DMS 273 (cell line): ENCODE measurements at regions not wholly inside any gene's neighbourhood (a gene's known extent, or its start where the extent isn't known, plus 50 kb on each side); places are given as distances from the start of the nearest gene placed in this dataset.

Source experiments
- DNase-seq: peaks from one replicate; lab custom pipeline; 2025; ENCODE audit not compliant: unreplicated experiment; lab: John Stamatoyannopoulos, UW

DNA sequence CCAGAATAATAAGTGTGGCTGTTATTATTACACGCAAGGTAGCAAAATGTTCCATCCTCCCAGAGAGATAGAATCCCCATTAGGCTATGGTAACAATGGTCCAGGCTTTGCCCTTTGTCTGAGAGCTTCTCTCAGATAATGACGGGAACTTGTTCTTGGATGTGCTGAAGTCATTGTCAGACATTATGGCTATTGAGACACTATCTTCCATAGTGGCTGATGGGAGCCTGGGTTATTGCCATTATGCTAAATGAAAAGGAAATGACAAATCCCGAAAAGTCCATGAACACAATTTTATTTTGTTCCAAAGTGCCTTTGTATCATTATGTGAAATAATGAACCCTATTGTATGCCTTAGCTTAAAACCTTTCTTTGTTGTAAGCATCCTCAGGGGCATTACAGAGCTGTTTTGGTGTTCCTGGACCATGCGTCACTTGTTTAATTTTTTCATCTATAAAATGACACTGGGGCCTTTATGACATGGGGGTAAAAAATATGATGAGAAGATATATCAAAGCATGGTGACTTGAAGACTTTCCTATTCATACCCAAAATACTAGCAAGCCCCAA lies 218.5 kb downstream of the KCNS3 start:
- no peak for DNase-seq

- no peak for DNase-seq
Observed at GRCh38 chr2:18094277-18094676, 215.8 kb downstream of the KCNS3 start.

GRCh38 chr2:18093196-18093595 lies 214.7 kb downstream of the KCNS3 start:
- no peak for DNase-seq

- no peak for DNase-seq
Observed at GRCh38 chr2:18092760-18093159, 214.3 kb downstream of the KCNS3 start.

GRCh38 chr2:18085593-18085992 lies 207.1 kb downstream of the KCNS3 start:
- no peak for DNase-seq

GRCh38 chr2:18084376-18084775 lies 205.9 kb downstream of the KCNS3 start:
- DNase-seq, result no peak

DNA sequence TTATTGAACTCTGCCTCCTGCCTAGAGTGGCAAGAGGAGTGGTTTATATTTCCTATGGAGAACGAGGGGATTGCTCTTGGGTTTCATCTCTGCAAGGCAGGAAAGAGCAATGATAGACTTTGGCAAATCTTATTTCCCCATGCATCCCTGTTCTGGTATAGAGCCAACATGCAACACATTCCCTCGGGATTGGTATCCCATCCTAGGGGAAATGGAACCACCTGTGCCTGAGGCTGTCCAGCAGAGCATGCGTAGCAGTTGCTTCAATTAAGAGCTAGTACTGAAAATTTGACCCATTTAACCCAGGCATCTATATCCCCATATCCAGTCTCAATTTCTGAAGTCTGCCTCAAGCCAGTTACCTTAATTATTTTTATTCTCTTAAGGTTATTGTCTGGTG lies 205.3 kb downstream of the KCNS3 start:
- DNase-seq, result no peak

DNA sequence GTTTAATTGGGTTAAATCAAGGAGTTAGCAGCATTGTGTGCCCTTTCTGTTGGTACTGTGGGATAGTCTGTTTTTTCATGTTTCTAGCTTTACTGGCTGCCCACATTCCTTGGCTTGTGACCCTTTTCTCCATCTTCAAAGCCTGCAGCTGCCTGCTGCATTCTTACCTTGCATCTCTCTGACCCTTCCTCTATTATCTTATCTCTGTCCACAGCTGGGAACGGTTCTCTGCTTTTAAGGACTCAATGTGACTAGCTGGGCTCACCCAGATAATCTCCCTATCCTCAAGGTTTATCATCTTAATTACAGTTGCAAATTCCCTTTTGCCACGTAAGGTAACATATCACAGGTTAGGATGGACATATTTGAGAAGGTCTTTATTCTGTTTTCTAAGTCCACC lies 199.7 kb downstream of the KCNS3 start:
- DNase-seq, result no peak

DNA sequence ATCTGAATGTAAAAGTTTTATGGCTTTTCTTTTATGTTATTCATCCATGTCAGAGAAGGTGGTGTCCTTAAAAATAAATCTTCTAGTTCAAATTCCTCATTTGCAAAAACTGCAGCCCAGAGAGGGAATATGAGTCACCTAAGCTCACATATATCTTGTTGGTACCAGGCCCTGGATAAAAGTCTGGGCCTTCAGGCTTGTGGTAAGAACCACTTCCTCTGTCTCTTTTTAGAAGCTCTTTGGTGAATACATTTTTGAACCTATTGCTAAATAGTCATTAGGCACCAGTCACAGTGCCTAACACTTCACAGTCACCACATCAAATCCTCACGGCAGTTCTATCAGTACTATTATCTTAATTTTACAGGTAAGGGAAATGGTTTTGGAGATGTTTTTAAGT lies 199.2 kb downstream of the KCNS3 start:
- DNase-seq, result no peak

- DNase-seq, result no peak
Observed at GRCh38 chr2:18077231-18077630, 198.8 kb downstream of the KCNS3 start.

DNA sequence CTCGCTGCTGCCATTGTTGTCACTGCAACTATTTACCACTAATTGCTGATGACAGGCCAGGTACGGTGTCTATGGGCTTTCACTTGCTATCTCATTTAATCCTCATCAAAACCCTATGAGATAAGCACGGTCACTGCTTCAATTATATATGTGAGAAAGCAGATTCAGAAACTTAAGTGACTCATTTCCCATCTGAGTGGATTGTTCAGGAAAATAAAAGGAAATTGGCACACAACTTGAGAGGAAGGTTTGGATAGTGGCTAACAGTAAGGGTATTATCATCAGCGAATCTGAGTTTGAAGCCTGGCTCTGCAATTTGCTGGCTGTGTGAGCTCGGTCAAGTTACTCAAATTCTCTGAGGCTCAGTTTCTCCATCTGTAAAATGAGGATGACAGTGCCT lies 196.0 kb downstream of the KCNS3 start:
- no peak for DNase-seq

DNA sequence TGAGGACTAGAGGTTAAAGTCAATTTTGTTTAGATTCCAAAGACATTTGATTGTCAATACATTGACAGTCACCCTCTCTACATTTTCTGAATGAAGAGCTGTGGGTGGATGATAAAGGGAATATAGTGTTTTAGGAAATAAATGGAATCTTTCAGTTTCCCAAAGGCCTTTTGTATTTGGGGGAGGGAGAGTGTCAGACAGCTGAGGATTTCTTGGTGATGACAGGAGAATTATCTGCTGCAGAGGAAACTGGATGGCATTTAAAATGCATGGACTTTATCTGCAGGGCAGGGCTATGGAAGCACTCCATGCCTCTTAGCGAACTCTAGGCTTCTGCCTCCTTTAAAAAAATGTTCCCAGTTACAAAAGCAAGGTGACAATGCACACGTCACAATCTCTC lies 195.1 kb downstream of the KCNS3 start:
- DNase-seq, result no peak

DNA sequence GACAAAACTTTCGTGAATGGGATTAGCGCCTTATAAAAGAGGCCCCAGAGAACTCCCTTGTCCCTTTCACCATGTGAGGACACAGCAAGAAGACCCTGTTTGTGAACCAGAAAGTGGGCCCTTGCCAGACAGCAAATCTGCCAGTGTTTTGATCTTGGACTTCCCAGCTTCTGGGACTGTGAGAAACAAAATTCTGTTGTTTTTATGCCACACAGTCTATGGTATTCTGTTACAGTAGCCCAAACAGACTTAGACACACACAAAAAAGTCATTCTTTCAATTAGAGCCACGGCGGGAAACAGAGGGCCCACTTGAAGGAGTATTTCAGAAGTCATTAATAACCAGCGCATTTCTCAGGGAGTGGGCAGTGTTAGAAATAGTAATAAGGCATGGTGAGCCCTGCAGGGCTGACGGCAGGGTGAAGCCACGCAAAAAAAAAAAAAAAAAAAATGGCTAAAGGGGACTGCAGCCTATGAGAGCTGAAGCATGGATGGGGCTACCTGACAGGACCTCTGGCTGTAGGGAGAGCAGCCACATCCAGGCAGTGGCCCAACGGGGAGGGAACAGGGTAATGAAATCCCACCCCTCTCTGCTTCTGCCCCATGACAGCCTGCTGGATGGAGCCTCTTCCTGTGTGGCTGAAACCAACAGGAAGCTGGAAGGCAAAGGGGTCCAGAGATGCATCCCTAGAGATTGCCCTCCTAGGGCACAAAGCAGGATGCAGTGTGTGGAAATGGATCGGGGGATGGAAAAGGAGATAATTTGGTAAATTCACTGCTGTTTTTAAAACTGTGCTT lies 189.3 kb downstream of the KCNS3 start:
- no peak for DNase-seq

DNA sequence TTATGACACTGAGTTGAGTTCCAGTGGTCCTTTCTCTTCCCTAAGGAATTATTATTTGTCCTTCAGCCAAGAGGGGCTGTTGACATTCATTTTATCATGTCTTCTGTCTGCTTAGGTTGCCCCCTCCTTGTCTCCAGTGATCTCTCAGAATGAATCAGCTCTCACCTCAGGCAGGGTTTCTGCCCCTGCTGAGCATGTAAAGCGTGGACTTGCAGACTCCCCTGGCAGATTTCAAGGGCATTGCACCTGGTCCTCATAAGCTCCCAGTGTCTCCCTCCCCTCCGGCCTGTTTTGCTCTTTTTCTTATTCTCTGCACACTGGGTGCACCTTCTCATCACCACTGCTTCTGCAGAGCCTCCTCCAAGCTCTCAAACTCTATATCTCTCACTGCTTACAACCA lies 188.4 kb downstream of the KCNS3 start:
- no peak for DNase-seq

DNA sequence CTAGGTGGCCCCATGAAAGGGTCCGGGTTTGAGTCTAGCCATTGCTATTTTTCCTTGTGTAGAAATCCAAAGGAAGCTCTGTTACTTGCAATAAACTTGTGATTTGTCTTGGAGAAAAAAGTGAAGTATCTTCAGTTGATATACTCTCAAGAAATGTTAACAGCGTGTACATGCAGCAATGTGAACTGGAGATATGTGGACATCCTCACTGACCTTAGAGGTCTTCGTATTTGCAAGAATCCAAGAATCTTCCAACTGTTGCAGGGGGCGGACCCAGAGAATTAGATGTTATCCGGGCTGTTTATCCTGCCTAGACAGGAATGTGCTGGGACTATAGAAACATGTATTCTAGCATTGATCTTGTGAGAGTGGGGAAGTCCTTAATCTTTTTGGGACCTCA lies 187.6 kb downstream of the KCNS3 start:
- DNase-seq, result no peak

GRCh38 chr2:18065249-18065648 lies 186.8 kb downstream of the KCNS3 start:
- no peak for DNase-seq

- DNase-seq, result no peak
Observed at GRCh38 chr2:18063826-18064470, 185.5 kb downstream of the KCNS3 start.

GRCh38 chr2:18062892-18063291 lies 184.4 kb downstream of the KCNS3 start:
- no peak for DNase-seq

GRCh38 chr2:18061717-18062116 lies 183.2 kb downstream of the KCNS3 start:
- DNase-seq, result no peak

- no peak for DNase-seq
Observed at GRCh38 chr2:18057657-18058056, 179.2 kb downstream of the KCNS3 start.

- DNase-seq, result no peak
Observed at GRCh38 chr2:18055290-18055689, 176.8 kb downstream of the KCNS3 start.

- DNase-seq, result no peak
Observed at GRCh38 chr2:18050001-18050400, 171.5 kb downstream of the KCNS3 start.
